OCI-LY7 (cell line): ENCODE measurements at regions not wholly inside any gene's neighbourhood (a gene's known extent, or its start where the extent isn't known, plus 50 kb on each side); places are given as distances from the start of the nearest gene placed in this dataset.

ENCODE experiments used
- CTCF ChIP-seq: fragments of 200-600 bp; sonication (generic); conservative IDR thresholded peaks from 2 replicates; pipeline ENCODE4 v1.5.1; 2014; ENCODE audit warnings: mild to moderate bottlenecking, antibody characterized with exemption, low read length, moderate library complexity, mixed read lengths
- EZH2phosphoT487 ChIP-seq: fragments of 200-600 bp; sonication (generic); IDR thresholded peaks from 2 replicates; pipeline ENCODE4 v1.6.1; 2018; ENCODE audit warnings: low read depth, borderline replicate concordance, mild to moderate bottlenecking, mixed run types, antibody characterized with exemption, low read length, moderate library complexity, mixed read lengths

- TF ChIP-seq CTCF = no peak
- no peak for TF ChIP-seq EZH2phosphoT487
Observed at GRCh38 chr17:13812350-13812749, 210.6 kb upstream of the HS3ST3A1 start.
